Sigmoid colon (tissue), 6 donors: ENCODE measurements at regions not wholly inside any gene's neighbourhood (a gene's known extent, or its start where the extent isn't known, plus 50 kb on each side); places are given as distances from the start of the nearest gene placed in this dataset.

ENCODE experiments used
- DNase-seq: peaks from one replicate; pipeline ENCODE4 v3.0.0-alpha.2; 2019
- H3K27ac ChIP-seq, 4 donors: fragments of 200-600 bp; sonication (generic); one replicate each; pipeline ENCODE4 v1.5.1; 2016 to 2019; ENCODE audit warnings: mild to moderate bottlenecking in 1 of 4
- H3K27me3 ChIP-seq, 3 donors: fragments of 200-600 bp; sonication (generic); one replicate each; pipeline ENCODE4 v1.5.1; 2019; ENCODE audit warnings: mild to moderate bottlenecking in 1 of 3
- H3K36me3 ChIP-seq, 4 donors: fragments of 200-600 bp; sonication (generic); one replicate each; pipeline ENCODE4 v1.5.1; 2016 to 2019
- H3K4me1 ChIP-seq, 4 donors: fragments of 200-600 bp; sonication (generic); one replicate each; pipeline ENCODE4 v1.5.1; 2017 to 2019
- H3K4me3 ChIP-seq, 4 donors: fragments of 200-600 bp; sonication (generic); one replicate each; pipeline ENCODE4 v1.5.1; 2017 to 2019; ENCODE audit warnings: mild to moderate bottlenecking in 2 of 4, moderate library complexity in 1 of 4
- H3K9me3 ChIP-seq, 4 donors: fragments of 200-600 bp in 3 of 4; sonication (generic) in 3 of 4; one replicate each; pipeline versions ENCODE4 v1.5.1 to v1.6.1; 2013 to 2019
- EP300 ChIP-seq, 4 donors: sonication (generic); formaldehyde crosslinking; IDR thresholded peaks; one replicate each; pipeline ENCODE4 v1.6.1; 2017; ENCODE audit warnings: antibody characterized with exemption in 4 of 4
- POLR2A ChIP-seq, 2 donors: fragments of 450-650 bp; IDR thresholded peaks; one replicate each; pipeline ENCODE4 v1.6.1; 2016; ENCODE audit warnings: antibody characterized with exemption in 2 of 2, mild to moderate bottlenecking in 2 of 2, moderate library complexity in 2 of 2
- POLR2AphosphoS5 ChIP-seq, 4 donors: sonication (generic); formaldehyde crosslinking; IDR thresholded peaks; one replicate each; pipeline ENCODE4 v1.6.1; 2017; ENCODE audit warnings: antibody characterized with exemption in 4 of 4
- WGBS, 2 donors: extraction: QIAGEN DNeasy Blood & Tissue Kit; methylation state at CpG; one replicate each; pipeline ENCODE4 v1.1.7; 2013; 5-methylcytosine and 5-hydroxymethylcytosine counted together
- intact Hi-C: fragments of 100-400 bp; cut with DNase I; formaldehyde crosslinking; loops from one replicate; pipeline ENCODE4 v1.15.1; 2023
- TF ChIP-seq, protein P1 (sequence below), 4 experiments: fragments of 450-650 bp in 3 of 4; fragments of 200-600 bp in 1 of 4; IDR thresholded peaks; one replicate each; pipeline ENCODE4 v1.5.1; 2016 to 2019; ENCODE audit warnings: antibody characterized with exemption in 4 of 4, mild to moderate bottlenecking in 3 of 4, moderate library complexity in 2 of 4
- donor health status: healthy with polysubstance abuse.
- donor health status: healthy.

DNA sequence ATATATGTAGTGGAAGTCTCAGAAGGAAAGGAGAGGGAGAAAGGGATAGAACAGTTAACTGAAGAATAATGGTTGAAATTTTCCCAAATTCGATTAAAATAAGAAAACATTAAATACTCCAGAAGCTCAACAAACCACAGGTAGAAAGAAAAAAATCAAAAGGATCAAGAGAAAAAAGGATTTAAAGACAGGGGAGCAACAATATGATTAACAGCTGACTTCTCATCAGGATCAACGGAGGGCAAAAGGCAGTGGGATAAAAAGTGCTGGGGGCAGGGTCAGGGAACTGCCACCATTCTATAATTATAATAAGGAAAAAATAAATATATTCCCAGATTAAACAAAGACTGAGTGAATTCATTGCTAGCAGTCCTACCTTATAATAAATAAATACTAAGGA, 55.3 kb downstream of the CDKN2C start:
- TF ChIP-seq POLR2A (IDR thresholded peaks at IDR 0.05) (no peak), EP300 (IDR thresholded peaks at IDR 0.05) (no peak), POLR2AphosphoS5 (IDR thresholded peaks at IDR 0.05) (no peak)
- TF ChIP-seq, protein P1, sequence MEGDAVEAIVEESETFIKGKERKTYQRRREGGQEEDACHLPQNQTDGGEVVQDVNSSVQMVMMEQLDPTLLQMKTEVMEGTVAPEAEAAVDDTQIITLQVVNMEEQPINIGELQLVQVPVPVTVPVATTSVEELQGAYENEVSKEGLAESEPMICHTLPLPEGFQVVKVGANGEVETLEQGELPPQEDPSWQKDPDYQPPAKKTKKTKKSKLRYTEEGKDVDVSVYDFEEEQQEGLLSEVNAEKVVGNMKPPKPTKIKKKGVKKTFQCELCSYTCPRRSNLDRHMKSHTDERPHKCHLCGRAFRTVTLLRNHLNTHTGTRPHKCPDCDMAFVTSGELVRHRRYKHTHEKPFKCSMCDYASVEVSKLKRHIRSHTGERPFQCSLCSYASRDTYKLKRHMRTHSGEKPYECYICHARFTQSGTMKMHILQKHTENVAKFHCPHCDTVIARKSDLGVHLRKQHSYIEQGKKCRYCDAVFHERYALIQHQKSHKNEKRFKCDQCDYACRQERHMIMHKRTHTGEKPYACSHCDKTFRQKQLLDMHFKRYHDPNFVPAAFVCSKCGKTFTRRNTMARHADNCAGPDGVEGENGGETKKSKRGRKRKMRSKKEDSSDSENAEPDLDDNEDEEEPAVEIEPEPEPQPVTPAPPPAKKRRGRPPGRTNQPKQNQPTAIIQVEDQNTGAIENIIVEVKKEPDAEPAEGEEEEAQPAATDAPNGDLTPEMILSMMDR (IDR thresholded peaks at IDR 0.05): no peak
- Histone ChIP-seq H3K4me3 (no peak overlapping the region), H3K9me3 (no peaks in the 10 kb centered on the region), H3K27ac (no peak overlapping the region), H3K27me3 (no peaks in the 10 kb centered on the region), H3K36me3 (no peaks in the 10 kb centered on the region), H3K4me1 (no peaks in the 10 kb centered on the region)
- intact Hi-C loops: no loop called here
- WGBS, 2 donors: 69 to 76% methylated on average over 2 of the region's 2 CpGs
- DNase-seq: no peak

DNA sequence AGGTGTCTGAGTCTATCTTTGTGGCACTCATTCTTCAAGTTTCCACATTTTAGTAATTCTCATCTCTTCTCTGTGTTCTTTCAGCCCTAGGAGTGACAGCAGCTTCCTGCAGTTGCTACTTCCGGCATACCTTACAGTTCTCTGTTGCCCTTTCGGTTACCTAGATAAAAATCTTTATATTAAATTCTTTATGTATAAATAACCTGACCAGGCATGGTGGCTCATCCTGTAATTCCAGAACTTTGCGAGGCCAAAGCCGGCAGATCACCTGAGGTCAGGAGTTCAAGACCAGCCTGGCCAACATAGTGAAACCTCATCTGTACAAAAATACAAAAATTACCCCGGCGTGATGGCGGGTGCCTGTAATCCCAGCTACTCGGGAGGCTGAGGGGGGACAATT, 62.9 kb downstream of the CDKN2C start:
- no peaks in the 10 kb centered on the region for H3K9me3 ChIP-seq
- DNase-seq: no peak
- no peaks in the 10 kb centered on the region for H3K4me1 ChIP-seq
- WGBS, 2 donors: 93 to 94% methylated on average over 8 of the region's 8 CpGs
- no peak overlapping the region for H3K4me3 ChIP-seq
- H3K36me3 ChIP-seq: no peaks in the 10 kb centered on the region
- intact Hi-C loops: no loop called here
- no peaks in the 10 kb centered on the region for H3K27me3 ChIP-seq
- H3K27ac ChIP-seq: no peak overlapping the region
- no peak for TF ChIP-seq EP300 (IDR thresholded peaks at IDR 0.05)
- no peak for TF ChIP-seq POLR2A (IDR thresholded peaks at IDR 0.05)
- TF ChIP-seq POLR2AphosphoS5 (IDR thresholded peaks at IDR 0.05): no peak
- TF ChIP-seq, protein P1 (IDR thresholded peaks at IDR 0.05): no peak

DNA sequence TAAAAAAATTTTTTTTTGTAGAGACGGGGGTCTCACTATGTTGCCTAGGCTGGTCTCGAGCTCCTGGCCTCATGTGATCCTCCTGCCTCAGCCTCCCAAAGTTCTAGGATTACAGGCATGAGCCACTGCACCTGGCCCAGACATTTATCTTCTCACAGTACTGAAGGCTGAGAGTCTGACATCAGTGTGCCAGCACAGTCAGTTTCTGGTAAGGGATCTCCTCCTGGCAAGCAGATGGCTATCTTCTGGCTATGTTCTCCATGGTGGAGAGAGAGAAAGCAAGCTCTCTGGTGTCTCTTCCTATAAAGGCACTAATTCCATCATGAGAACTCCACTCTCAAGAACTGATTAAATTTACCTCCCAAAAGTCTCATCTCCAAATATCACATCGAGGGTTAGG, 57.8 kb upstream of the C1orf185 start:
- TF ChIP-seq EP300 (IDR thresholded peaks at IDR 0.05) (no peak), POLR2A (IDR thresholded peaks at IDR 0.05) (no peak), POLR2AphosphoS5 (IDR thresholded peaks at IDR 0.05) (no peak)
- TF ChIP-seq, protein P1 (IDR thresholded peaks at IDR 0.05): no peak
- H3K4me1 ChIP-seq: peaks cover 0 to 5% (median 0%) of the 10 kb centered on the region in 4 donors
- DNase-seq: no peak
- H3K27me3 ChIP-seq: no peaks in the 10 kb centered on the region
- H3K9me3 ChIP-seq: peaks cover 0 to 4% (median 0%) of the 10 kb centered on the region in 4 donors
- 71 to 78% methylated on average over 3 of the region's 3 CpGs for WGBS, 2 donors
- no peaks in the 10 kb centered on the region for H3K36me3 ChIP-seq
- intact Hi-C loops: no loop called here
- no peak overlapping the region for H3K4me3 ChIP-seq
- H3K27ac ChIP-seq: no peak overlapping the region

DNA sequence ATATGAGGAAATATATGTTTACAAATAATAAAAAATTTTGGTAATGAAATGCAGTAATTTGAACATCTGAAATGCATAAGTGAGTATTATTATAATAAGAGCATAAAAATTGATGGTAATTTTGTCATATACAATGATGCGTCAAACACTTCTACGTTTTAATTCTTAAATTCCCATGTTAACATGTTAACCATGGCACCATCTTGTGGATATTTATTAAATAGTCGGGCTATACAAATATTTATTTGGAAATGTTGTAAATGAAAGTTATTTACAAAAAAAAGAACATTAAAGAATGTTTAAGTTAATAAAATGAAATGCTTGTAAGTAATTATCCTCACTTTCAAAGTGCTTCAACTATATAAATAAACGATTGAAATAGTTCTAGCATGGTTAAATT, 57.2 kb upstream of the C1orf185 start:
- H3K27ac ChIP-seq: no peak overlapping the region
- no peaks in the 10 kb centered on the region for H3K9me3 ChIP-seq
- H3K4me1 ChIP-seq: peaks cover 0 to 5% (median 0%) of the 10 kb centered on the region in 4 donors
- H3K36me3 ChIP-seq: no peaks in the 10 kb centered on the region
- no peaks in the 10 kb centered on the region for H3K27me3 ChIP-seq
- H3K4me3 ChIP-seq: no peak overlapping the region
- 29 to 58% methylated on average over 4 of the region's 4 CpGs for WGBS, 2 donors
- DNase-seq: no peak
- TF ChIP-seq, protein P1 (IDR thresholded peaks at IDR 0.05): peak in 1 of 4 experiments; percentile 30
- TF ChIP-seq EP300 (IDR thresholded peaks at IDR 0.05): no peak
- no peak for TF ChIP-seq POLR2AphosphoS5 (IDR thresholded peaks at IDR 0.05)
- TF ChIP-seq POLR2A (IDR thresholded peaks at IDR 0.05): no peak
- intact Hi-C loops: loop anchor here (5.0 kb wide), 2 partner anchors 118 to 268 kb away; no protein-coding TSS in a partner anchor

DNA sequence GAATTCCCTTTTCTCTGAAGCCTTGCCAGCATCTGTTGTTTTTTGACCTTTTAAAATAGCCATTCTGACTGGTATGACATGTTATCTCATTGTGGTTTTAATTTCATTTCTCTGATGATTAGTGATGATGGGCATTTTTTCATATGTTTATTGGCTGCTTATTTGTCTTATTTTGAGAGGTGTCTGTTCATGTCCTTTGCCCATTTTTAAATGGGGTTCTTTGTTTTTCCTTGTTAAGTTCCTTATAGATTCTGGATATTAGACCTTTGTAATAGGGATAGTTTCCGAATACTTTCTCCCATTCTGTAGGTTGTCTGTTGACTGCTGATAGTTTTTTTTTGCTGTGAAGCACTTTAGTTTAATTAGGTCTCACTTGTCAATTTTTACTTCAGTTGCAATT, 54.0 kb upstream of the C1orf185 start:
- Histone ChIP-seq H3K27ac (no peak overlapping the region), H3K36me3 (no peaks in the 10 kb centered on the region), H3K4me1 (peaks cover 0 to 5% (median 0%) of the 10 kb centered on the region in 4 donors), H3K9me3 (no peaks in the 10 kb centered on the region), H3K4me3 (no peak overlapping the region), H3K27me3 (no peaks in the 10 kb centered on the region)
- no peak for TF ChIP-seq EP300 (IDR thresholded peaks at IDR 0.05)
- no peak for TF ChIP-seq POLR2AphosphoS5 (IDR thresholded peaks at IDR 0.05)
- intact Hi-C loops: loop anchor here (5.0 kb wide), 2 partner anchors 121 to 271 kb away; no protein-coding TSS in a partner anchor
- DNase-seq: no peak
- WGBS, 2 donors: 91 to 95% methylated on average over 1 of the region's 1 CpG
